ENCODE measurements at regions not wholly inside any gene's neighbourhood (a gene's known extent, or its start where the extent isn't known, plus 50 kb on each side); places are given as distances from the start of the nearest gene placed in this dataset.

DNA sequence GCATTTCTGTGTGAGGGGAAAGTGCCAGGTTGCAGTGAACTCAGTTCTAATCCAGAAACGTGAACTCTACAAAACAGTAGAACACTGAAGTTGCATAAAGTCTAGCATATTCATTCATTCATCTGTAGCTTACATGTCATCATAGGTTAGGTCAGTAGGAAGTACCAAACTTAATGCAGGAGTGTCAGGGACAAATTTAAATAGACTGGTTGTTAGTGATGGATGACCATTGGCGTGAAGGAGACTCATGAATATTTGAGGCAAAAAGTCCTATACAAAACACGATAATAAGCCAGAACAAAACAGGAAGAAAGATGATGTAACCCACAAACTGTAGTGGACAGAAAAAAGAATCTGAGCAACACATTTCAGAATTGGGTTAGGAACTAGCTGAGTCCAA, 592.8 kb upstream of the PCDH10 start:
- TF ChIP-seq, protein P1, sequence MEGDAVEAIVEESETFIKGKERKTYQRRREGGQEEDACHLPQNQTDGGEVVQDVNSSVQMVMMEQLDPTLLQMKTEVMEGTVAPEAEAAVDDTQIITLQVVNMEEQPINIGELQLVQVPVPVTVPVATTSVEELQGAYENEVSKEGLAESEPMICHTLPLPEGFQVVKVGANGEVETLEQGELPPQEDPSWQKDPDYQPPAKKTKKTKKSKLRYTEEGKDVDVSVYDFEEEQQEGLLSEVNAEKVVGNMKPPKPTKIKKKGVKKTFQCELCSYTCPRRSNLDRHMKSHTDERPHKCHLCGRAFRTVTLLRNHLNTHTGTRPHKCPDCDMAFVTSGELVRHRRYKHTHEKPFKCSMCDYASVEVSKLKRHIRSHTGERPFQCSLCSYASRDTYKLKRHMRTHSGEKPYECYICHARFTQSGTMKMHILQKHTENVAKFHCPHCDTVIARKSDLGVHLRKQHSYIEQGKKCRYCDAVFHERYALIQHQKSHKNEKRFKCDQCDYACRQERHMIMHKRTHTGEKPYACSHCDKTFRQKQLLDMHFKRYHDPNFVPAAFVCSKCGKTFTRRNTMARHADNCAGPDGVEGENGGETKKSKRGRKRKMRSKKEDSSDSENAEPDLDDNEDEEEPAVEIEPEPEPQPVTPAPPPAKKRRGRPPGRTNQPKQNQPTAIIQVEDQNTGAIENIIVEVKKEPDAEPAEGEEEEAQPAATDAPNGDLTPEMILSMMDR (IDR thresholded peaks at IDR 0.05; ENCODE audit: low read depth, low read length) = no peak
- TF ChIP-seq POLR2A (IDR thresholded peaks at IDR 0.05; ENCODE audit: extremely low read depth, insufficient read length) (no peak), MYC (IDR thresholded peaks at IDR 0.05; ENCODE audit: low read depth, low read length) (no peak)
- TF ChIP-seq, protein P2, sequence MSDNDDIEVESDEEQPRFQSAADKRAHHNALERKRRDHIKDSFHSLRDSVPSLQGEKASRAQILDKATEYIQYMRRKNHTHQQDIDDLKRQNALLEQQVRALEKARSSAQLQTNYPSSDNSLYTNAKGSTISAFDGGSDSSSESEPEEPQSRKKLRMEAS (IDR thresholded peaks at IDR 0.05; ENCODE audit: low read depth, low read length) = no peak
